ENCODE measurements at regions not wholly inside any gene's neighbourhood (a gene's known extent, or its start where the extent isn't known, plus 50 kb on each side); places are given as distances from the start of the nearest gene placed in this dataset.

DNA sequence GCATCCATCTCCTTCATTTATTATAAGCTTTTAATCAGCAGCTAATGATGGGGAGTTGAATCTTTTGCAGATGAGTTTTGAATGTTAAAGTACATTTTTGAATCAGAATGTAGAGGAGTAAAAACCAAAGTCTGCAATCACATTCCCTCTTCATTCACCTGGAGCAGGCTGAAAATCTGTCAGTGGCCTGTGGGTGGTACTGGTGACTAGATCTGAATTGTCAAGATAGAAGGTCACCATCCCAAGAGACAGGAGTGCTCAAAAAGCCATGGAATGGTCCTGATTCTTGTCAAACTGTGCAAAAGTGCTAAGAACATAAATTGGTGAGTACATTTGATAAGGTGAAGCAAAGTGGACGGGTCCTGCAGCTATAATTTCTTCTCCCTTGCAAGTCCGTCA is 881.3 kb upstream of the NR2F2 start:
- no peak for TF ChIP-seq POLR2A (IDR thresholded peaks at IDR 0.05)
- TF ChIP-seq, protein P1, sequence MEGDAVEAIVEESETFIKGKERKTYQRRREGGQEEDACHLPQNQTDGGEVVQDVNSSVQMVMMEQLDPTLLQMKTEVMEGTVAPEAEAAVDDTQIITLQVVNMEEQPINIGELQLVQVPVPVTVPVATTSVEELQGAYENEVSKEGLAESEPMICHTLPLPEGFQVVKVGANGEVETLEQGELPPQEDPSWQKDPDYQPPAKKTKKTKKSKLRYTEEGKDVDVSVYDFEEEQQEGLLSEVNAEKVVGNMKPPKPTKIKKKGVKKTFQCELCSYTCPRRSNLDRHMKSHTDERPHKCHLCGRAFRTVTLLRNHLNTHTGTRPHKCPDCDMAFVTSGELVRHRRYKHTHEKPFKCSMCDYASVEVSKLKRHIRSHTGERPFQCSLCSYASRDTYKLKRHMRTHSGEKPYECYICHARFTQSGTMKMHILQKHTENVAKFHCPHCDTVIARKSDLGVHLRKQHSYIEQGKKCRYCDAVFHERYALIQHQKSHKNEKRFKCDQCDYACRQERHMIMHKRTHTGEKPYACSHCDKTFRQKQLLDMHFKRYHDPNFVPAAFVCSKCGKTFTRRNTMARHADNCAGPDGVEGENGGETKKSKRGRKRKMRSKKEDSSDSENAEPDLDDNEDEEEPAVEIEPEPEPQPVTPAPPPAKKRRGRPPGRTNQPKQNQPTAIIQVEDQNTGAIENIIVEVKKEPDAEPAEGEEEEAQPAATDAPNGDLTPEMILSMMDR (IDR thresholded peaks at IDR 0.05): no peak

Measured in uterus (tissue), 2 donors.